ENCODE measurements at regions not wholly inside any gene's neighbourhood (a gene's known extent, or its start where the extent isn't known, plus 50 kb on each side); places are given as distances from the start of the nearest gene placed in this dataset.
A peak's percentile ranks its signal among the peaks of the same experiment; 100 is the strongest.

DNA sequence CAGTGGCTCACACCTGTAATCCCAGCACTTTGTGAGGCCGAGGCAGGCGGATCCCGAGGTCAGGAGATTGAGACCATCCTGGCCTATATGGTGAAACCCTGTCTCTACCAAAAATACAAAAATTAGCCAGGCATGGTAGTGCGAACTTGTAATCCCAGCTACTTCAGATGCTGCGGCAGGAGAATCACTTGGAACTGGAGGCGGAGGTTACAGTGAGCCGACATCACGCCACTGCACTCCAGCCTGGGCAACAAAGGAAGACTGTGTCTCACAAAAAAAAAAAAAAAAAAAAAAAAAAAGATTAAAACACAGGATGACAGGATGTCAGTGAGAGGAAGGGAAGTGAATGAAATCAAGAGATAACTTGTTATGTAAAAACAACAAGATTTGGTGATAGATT, 1158.5 kb downstream of the PCDH9 start:
- no peak for DNase-seq

DNA sequence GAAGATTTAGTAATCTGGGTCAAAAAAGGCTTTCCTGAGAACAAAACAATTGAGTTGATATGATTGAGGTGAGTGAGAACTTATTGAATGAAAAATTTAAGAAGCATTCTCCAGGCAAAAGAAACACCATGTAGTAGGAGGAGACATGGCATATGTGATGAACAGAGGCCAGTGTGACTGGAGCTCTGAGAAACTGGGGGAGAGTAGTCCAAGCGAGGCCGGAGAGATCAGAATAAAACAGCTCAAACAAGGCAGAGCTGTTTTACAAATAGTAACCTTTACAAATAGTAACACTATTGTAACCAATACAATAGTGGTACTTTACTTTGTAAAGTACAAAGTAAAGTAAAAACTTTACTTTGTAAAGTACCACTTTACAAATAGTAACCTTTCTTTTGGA, 1159.1 kb downstream of the PCDH9 start:
- DNase-seq = no peak

GRCh38 chr13:66069570-66069969, 1160.6 kb downstream of the PCDH9 start:
- DNase-seq = no peak

DNA sequence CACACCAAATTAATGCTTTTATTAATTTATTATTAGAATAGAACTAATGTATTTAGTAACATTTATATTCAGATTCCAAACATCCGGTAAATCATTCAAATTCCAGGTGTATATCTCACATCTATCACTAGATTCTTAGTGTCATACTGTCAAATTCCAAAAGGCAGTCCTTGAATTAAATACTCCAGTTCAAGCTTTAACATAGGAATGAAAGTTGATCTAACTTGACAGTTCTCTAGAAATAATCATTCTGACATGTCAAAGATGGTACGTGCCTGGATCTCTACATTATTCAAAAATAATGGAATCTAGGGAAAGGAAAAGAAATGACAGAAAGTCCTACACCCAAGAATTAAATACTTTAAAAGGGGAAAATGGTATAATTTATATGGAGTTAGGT, 1161.5 kb downstream of the PCDH9 start:
- no peak for DNase-seq

- no peak for DNase-seq
These were observed 1181.2 kb downstream of the PCDH9 start for GRCh38 chr13:66048888-66049287.

DNA sequence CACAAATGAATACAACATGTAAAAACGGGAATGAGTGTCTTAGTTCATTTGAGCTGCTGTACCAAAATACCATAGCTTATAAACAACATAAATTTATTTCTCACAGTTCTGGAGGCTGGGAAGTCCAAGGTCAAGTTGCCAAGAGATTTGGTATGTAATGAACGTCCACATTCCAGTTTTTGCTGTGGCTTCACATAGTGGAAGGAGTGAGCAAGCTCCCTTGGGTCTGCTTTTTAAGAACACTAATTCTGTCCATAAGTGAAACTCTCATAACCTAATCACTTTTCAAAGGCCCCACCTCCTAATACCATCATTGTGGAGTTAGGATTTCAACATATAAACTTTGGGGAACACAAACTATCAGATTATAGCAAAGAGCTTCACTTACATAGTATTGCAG, 1189.6 kb downstream of the PCDH9 start:
- DNase-seq = no peak

DNA sequence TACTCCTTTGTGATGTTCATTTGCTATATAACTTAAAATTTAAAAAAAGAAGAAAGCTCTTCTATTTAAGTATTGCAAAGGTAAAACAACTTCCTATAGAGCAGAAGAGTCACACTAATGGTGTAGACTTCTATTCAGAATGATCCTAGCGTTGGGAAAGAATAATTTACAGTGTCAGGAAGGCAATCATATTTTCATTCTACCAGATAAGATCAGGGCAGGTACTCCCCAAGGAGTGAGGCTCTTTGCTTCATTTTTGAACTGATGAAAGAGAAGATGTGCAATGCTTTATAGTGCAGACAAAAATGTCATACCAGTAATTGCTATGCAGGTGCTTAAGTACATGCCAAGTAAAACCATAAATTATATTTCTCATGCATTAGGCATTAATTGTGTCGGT, 1193.0 kb downstream of the PCDH9 start:
- no peak for DNase-seq

DNA sequence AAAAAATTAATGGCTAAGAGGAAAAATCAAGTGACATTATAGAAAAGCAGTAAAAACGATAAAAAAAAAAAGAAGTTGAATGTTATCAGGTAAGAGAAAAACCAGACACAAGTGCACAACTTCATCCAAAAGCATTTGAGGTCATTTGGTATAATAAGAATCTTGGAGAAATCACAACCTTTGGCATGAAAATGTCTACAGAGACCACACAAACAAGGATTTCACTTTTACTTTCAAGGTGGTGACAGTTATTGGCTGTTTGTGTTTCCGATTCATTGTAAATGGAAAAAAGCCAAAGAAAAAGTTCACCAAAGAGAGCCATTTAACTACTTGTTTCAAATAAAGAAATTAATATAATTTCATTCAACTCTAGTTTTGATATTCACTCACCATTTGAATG, 1193.5 kb downstream of the PCDH9 start:
- peak; percentile 31 for DNase-seq

DNA sequence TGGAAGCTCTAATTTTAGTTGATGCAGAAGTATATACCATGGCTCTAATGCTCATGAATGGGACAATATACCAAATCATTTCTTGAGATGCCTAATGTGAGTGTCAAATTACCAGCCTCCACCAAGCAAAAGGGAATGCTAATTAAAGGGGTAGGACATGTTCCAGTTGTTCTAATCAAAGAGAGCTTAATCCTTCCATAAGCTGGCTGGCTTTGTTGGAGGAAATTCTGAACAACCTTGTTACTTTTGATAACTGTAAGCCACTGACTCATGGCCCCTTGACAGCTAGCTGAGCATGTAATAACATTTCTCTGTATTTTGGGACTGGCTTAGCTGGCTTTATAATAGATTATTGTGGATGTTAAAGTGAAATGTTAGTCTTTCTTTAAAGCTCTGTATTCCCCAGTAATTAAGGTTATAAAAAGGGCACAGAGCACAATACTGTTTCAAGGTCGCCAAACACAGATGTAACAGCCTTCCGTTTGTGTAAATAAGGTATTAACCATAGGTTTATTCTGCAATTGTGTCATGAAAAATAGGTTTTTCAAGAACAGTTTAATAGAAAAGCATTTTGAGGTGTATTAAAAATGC, 1194.0 kb downstream of the PCDH9 start:
- DNase-seq = peak; percentile 4

GRCh38 chr13:66033924-66034323, 1196.2 kb downstream of the PCDH9 start:
- DNase-seq = no peak

DNA sequence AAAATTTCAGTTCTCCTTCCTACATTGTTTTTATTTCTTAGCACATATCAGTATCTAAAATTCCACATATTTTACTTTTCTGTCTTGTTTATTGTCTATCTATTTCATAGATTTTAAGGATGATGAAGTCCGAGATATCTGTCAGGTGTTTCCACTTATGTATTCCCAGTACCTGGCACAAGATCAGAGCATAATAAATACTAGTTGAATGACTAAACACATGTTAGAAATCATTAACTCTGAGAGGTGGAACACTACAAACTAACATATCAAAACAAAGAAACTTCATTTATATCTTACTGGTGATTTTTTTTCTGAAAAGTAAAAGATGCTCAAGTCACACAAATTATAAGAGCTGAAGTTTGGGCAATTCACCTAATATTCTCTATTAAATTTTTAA, 1208.3 kb downstream of the PCDH9 start:
- DNase-seq = no peak

GRCh38 chr13:66014771-66015170, 1215.4 kb downstream of the PCDH9 start:
- no peak for DNase-seq

- no peak for DNase-seq
These were observed 1220.9 kb downstream of the PCDH9 start for GRCh38 chr13:66009241-66009640.

DNA sequence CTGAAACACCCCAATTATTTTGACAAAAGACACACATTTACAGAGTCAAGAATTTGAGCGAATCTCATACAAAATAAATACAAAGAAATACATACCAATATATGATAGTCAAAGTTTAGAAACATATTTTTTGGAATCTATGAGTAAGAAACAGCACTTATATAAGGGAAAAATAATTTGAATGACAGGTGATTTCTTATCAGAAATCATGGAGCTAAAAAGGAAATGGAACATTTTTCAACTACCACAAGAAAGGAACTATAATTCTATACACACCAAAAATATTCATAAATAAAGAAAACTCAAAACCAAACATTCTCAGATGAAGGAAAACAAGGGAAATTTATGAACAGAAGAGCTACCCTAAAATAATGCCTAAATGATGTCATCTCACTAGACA, 1226.6 kb downstream of the PCDH9 start:
- no peak for DNase-seq

GRCh38 chr13:66001140-66001539, 1229.0 kb downstream of the PCDH9 start:
- no peak for DNase-seq

GRCh38 chr13:65999411-65999810, 1230.7 kb downstream of the PCDH9 start:
- DNase-seq = no peak

DNA sequence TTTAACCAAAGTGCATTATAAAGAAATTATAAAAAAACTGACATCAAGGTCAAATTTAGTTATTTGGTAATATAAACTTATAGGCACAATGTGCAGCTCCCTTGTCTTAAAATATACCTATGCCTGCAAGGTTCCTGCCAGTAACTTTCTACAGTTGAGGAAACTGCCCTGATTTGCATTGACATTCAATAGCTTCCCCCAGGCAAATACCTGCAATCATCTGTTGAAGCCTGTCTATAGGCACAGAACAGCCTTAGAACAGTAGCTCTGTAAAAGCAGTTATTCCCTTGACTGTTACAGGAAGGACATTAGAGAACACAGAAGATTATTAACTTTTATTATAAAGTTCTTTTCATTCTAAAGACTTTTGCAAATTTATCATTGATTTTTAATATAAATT, 1239.5 kb downstream of the PCDH9 start:
- DNase-seq = no peak

GRCh38 chr13:65985612-65986011, 1244.5 kb downstream of the PCDH9 start:
- DNase-seq = no peak

GRCh38 chr13:65977525-65977924, 1252.6 kb downstream of the PCDH9 start:
- no peak for DNase-seq

DNA sequence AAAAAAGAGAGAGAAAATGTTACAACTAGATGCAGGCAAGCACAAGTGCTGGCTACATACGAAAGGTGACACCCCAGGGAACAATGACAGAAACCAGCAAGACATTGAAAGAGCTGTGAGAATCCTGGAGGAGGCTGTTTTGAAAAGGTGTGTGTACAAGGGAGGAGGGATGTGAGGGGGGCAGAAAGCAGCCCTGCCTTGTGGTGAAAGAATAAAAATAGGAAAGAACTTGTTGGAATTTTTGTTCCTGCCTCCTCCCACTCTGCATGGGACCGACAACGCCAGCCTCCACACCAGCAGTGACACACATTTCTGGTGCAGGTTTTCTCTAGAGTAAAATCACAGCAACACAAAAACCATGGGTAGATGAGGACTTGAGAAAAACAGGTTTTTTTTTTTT, 1258.6 kb downstream of the PCDH9 start:
- no peak for DNase-seq

DNA sequence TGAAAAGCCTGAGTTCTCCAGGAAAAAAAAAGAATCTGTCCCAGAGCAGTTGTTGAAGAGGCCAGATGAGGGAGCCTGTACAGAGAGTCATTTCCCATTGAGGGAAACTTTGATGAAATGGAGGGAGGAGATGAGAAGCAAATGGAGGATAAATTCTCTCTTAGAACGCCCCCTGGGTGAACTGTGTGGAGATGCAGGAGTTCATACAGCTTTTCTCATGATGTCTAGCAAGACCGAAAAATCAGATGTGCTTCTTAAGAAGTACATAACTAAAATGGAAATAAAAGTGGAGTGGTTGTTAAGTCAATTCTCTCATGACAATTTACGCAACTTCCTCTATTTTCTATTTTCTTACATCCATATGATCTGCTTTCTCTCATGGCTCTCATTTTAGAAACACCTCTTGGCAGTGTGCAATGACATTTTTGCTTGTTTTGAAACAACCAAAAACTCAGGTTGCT, 1263.1 kb downstream of the PCDH9 start:
- no peak for DNase-seq

DNA sequence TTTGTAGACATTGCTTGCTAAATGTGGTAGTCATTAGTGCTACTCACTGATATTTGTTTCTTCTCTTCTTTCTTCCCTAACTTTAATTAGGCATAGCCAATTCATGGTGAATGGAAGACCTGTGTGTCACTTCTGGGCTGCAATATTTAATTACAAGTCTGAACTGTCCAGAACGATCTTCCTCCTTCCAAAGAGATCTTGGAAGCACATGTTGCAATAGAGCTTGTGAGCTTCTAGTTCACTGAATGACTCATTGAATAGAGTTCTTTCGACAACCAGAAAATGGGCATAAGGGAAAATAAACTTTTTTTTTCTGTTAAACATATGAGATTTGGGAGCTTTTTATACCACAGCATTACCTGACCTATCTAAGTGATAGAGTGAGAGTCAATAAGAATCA, 1264.6 kb downstream of the PCDH9 start:
- DNase-seq = no peak

DNA sequence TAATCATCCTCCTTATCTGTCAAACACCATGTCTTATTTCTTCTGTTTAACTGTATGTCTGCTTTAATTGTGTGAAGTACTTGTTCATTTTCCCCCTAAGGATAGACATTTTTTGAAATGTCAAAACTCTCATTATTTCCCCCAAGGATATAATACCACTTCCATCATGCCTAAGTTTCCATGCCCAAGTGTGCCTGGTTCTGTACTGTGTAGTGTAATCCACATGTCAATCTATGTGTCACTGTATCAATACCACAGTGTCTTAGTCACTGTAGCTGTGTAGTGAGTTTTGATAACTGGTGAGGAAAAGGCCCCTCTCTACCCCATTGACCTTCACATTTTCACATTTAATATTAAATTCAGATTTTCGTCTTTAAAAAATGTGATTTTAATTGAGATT, 1265.5 kb downstream of the PCDH9 start:
- DNase-seq = no peak

- DNase-seq = no peak
These were observed 1270.8 kb downstream of the PCDH9 start for GRCh38 chr13:65959305-65959704.

DNA sequence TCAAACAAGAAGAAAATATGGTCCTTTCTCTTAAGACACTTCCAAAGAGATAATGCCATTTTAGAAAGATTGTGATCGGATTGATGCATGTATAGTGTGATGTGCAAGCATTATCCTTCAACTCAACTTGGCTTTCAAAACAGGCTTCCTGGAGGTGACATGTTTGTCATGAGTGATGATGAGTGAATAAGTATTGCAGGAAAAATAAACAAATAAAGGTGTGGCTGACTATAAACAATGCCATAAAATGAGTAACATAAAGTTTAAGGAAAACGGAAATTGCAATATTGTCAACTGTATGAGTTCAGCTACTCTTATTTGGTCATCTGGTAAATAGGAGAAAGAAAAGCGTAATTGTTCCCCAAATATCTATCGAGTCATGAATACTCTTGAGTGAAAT, 1283.7 kb downstream of the PCDH9 start:
- DNase-seq = no peak
